GM19455 (cell line): ENCODE measurements at regions not wholly inside any gene's neighbourhood (a gene's known extent, or its start where the extent isn't known, plus 50 kb on each side); places are given as distances from the start of the nearest gene placed in this dataset.
"Not testable (repeated sequence)": the region's sequence is repeated elsewhere in the genome, so short reads cannot be mapped to it uniquely, and the experiment has no call there.

ENCODE experiments used
- ATAC-seq: cut with Tn5 transposase; IDR thresholded peaks from one replicate; pipeline ENCODE4 v1.9.1; 2021; ENCODE audit not compliant: unreplicated experiment

- no peak for ATAC-seq
Measured at GRCh38 chr9:104269996-104270963, 176.2 kb downstream of the SMC2 start.

- no peak for ATAC-seq
Measured at GRCh38 chr9:104276709-104277245, 182.7 kb downstream of the SMC2 start.

- no peak for ATAC-seq
Measured at GRCh38 chr9:104278929-104279496, 184.9 kb downstream of the SMC2 start.

GRCh38 chr9:104279535-104280177 lies 185.5 kb downstream of the SMC2 start:
- no peak for ATAC-seq

DNA sequence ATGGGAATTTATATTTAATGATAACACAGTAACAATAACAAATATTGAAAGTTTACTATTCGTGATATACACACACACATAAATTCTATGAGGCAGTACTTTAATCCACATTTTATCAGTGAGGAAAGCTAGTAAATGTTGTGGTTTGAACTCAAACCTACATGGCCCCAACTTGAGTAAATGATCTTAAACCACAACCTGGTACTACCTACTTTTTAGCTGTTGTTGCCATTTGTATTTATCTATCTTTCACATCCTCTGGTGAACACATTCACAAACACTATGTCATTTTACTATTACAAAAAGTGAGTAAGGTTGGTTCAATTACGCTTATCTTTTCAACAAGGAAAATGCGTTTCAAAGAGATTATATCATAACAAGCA lies 186.1 kb downstream of the SMC2 start:
- ATAC-seq, result no peak

GRCh38 chr9:104280711-104281110 lies 186.6 kb downstream of the SMC2 start:
- no peak for ATAC-seq

DNA sequence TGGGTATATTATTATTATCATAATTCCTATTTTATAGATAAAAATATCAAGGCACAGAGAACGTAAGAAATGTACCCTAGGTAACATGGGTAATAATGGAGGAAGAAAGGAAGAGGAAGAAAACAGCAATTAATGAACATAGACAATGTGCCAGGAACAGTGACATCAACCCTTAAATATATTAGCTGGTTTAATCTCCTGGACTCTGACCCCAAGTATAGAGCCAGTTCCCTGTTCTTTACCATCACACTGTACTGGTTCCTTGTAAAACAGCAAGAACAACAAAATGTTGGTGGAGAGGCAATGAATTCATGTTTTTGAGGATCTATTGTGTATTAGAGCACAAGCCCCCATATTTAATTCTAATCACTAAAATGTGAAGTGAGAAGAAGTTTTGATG lies 192.1 kb downstream of the SMC2 start:
- no peak for ATAC-seq

GRCh38 chr9:104286799-104287198 lies 192.7 kb downstream of the SMC2 start:
- no peak for ATAC-seq

GRCh38 chr9:104287253-104287878 lies 193.3 kb downstream of the SMC2 start:
- ATAC-seq, result no peak

- no peak for ATAC-seq
Measured at GRCh38 chr9:104293877-104294276, 199.8 kb downstream of the SMC2 start.

DNA sequence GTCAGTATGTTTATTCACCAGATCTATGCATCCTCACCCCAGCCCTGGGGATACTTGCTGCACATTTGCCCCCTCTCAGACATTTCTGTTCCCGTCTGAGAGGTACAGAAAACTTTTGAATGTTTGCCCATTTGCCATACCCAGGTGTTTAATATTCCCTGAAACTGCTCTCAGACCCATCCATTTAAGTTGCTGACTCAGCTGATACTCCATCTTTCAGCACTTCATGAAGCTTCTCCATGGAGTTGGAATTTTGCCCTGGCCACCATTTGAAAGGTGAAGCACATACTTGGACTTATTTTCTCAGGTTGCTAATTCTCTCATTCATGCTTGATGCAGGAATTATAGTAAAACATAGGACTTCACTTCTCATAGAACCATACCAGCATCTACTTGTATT lies 203.9 kb upstream of the OR13F1 start:
- ATAC-seq, result no peak

DNA sequence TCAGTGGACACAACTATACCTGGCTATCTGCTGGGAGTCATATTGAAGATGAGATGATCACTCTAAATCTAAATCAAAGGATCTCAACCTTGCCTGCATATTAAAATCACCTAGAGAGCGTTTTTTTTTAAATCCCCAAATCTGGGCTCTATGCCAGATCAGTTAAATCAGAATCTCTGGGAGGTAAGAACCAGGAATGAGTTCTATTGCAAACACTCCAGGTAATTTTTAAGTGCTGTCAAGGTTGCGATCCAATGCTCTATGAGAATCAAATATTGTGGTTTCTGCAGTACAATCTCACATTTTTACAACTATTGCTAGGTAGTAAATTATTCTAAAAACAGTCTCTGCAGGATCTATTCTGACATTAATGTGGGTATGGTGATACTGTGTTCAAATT lies 202.3 kb upstream of the OR13F1 start:
- ATAC-seq, result no peak

GRCh38 chr9:104302775-104303174 lies 201.3 kb upstream of the OR13F1 start:
- no peak for ATAC-seq

GRCh38 chr9:104304925-104305324 lies 199.1 kb upstream of the OR13F1 start:
- no peak for ATAC-seq

- no peak for ATAC-seq
Measured at GRCh38 chr9:104313396-104314110, 190.5 kb upstream of the OR13F1 start.

GRCh38 chr9:104316201-104317009 lies 187.7 kb upstream of the OR13F1 start:
- not testable (repeated sequence) for ATAC-seq

DNA sequence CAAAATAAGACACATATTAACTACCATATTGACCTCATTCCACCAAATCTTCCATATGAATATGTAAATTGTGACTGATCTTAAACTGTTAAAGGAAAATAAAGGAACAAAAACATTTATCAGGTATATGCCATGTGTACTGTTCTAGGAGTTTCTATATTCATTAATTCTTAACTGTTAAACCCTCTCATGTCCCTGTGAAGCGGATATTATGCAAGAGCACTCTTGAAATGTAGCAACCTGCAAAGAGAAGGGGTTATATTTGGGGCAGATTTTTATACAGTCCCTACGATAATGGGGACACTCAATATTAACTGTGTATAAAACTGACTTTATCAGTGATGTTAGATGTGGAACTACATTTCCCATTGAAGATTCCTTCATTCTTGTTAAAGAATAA lies 184.9 kb upstream of the OR13F1 start:
- ATAC-seq, result no peak

DNA sequence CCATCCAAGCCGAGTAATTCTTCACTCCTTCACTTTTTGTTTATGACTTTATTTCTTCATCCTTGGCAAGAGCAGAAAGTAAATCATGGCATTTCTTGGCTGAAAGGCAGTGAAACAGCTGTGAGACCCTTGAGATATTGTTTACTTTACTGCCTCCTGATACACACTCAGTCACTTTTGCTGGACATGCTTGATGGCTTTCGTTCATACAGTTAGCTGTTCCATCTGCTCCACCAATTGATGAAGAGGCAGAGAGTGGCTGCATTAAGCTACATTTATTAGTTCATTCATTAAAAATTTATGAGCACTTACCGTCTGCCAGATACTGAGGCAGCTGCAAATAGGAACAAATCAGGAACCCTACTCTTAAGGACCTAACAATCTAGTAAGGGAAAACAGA lies 184.4 kb upstream of the OR13F1 start:
- ATAC-seq, result no peak

DNA sequence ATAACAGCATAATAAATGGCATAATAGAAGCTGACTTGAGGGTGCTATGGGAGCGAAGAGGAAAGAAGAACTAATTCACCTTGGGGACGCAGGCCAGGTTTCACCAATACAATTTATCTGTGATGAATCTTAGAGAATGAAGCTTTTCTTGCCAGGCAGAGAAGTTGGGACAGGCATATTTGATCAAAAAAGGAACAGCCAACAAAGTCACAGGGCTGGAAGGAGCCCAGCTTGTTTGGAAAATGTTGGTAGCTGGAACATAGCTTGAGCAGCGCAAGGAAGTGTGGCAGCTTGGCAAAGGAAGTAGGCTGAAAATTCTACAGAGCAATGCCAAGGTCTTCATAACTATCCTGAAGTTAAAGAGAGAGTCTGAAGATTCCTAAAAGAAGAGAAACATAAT lies 181.5 kb upstream of the OR13F1 start:
- ATAC-seq, result no peak
